Esophagus muscularis mucosa (tissue), 4 donors: ENCODE measurements at regions not wholly inside any gene's neighbourhood (a gene's known extent, or its start where the extent isn't known, plus 50 kb on each side); places are given as distances from the start of the nearest gene placed in this dataset.

Experiments
- DNase-seq: peaks from one replicate; pipeline ENCODE4 v3.0.0-alpha.2; 2017; ENCODE audit errors: extremely low spot score
- H3K27ac ChIP-seq, 4 donors: fragments of 200-600 bp; sonication (generic); replicated peaks in 1 of 4; 1 replicate in 3 of 4; 2 replicates in 1 of 4; pipeline ENCODE4 v1.5.1; 2016 to 2019; ENCODE audit warnings: mild to moderate bottlenecking in 1 of 4
- H3K27me3 ChIP-seq, 4 donors: fragments of 200-600 bp; sonication (generic); one replicate each; pipeline versions ENCODE4 v1.5.1 to v1.6.0; 2016 to 2019
- H3K36me3 ChIP-seq, 4 donors: fragments of 200-600 bp; sonication (generic); one replicate each; pipeline ENCODE4 v1.5.1; 2016 to 2019
- H3K4me1 ChIP-seq, 4 donors: fragments of 200-600 bp; sonication (generic); one replicate each; pipeline ENCODE4 v1.5.1; 2016 to 2019
- H3K4me3 ChIP-seq, 4 donors: fragments of 200-600 bp; sonication (generic); 1 replicate in 2 of 4; 2 replicates in 2 of 4; pipeline ENCODE4 v1.5.1; 2016 to 2019; ENCODE audit warnings: mild to moderate bottlenecking in 4 of 4, moderate library complexity in 1 of 4
- H3K9me3 ChIP-seq, 4 donors: fragments of 200-600 bp; sonication (generic); 1 replicate in 3 of 4; 2 replicates in 1 of 4; pipeline ENCODE4 v1.5.1; 2016 to 2019
- CTCF ChIP-seq, 3 experiments: fragments of 200-600 bp in 2 of 3; fragments of 450-650 bp in 1 of 3; sonication (generic) in 2 of 3; IDR thresholded peaks; one replicate each; pipeline ENCODE4 v1.5.1; 2017 to 2019; ENCODE audit warnings: antibody characterized with exemption in 3 of 3, mild to moderate bottlenecking in 2 of 3, moderate library complexity in 1 of 3
- EP300 ChIP-seq: sonication (generic); formaldehyde crosslinking; IDR thresholded peaks from one replicate; pipeline ENCODE4 v1.6.1; 2017; ENCODE audit warnings: antibody characterized with exemption
- POLR2A ChIP-seq: fragments of 450-650 bp; IDR thresholded peaks from one replicate; pipeline ENCODE4 v1.6.1; 2017; ENCODE audit warnings: antibody characterized with exemption, moderate library complexity, mild to moderate bottlenecking, low read depth
- POLR2AphosphoS5 ChIP-seq, 2 donors: sonication (generic); formaldehyde crosslinking; IDR thresholded peaks; one replicate each; pipeline ENCODE4 v1.6.1; 2017; ENCODE audit warnings: antibody characterized with exemption in 2 of 2
- WGBS: methylation state at CpG from one replicate; pipeline ENCODE4 v1.1.5; 2018; 5-methylcytosine and 5-hydroxymethylcytosine counted together
- intact Hi-C: fragments of 100-400 bp; cut with DNase I; formaldehyde crosslinking; loops from one replicate; pipeline ENCODE4 v1.15.1; 2023

DNA sequence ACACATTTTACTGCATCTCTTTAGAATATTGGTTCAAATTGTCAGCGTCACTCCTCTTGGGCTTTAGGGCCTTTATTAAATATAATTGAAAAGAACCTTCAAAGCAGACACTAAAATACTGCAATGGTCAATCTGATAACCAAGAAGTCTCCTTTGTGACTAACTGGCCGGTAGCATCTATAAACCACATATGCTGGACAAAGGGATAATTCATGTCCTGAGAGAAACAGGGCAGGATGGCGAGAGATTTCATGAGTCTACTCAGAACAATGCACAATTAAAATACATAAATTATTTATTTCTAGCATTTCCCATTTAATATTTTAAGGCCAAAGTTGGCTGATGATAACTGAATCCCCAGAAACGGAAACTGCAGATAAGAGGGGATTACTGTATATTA, 1083.4 kb upstream of the CDH18 start:
- no peaks in the 10 kb centered on the region for H3K9me3 ChIP-seq
- TF ChIP-seq POLR2A: no peak
- TF ChIP-seq POLR2AphosphoS5 (IDR thresholded peaks at IDR 0.05): no peak
- no peak for TF ChIP-seq EP300
- TF ChIP-seq CTCF (IDR thresholded peaks at IDR 0.05): no peak
- DNase-seq: no peak
- no peak overlapping the region for H3K27ac ChIP-seq
- no peaks in the 10 kb centered on the region for H3K27me3 ChIP-seq
- 84% methylated on average over 4 of the region's 4 CpGs for WGBS
- H3K36me3 ChIP-seq: no peaks in the 10 kb centered on the region
- no peak overlapping the region for H3K4me3 ChIP-seq
- H3K4me1 ChIP-seq: no peaks in the 10 kb centered on the region
- intact Hi-C loops: no loop called here

DNA sequence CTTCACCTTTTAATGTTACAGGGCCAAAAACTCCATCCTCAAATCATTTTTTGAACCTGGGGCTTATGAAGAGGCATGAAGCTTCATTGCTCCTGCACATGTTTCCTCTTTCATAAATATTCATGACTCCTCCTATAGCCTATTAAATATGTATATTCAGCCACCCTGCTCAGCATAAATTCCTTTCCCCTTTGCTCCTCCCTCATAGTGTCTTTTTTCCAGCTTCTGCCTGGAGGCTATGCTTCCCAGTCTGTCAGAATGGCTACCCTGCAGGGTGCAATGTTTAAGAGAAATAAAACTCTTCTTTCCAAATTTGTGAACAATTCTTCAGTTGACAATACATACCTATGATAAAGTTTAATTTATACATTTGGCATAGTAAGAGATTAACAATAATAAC, 1082.9 kb upstream of the CDH18 start:
- TF ChIP-seq EP300 (no peak), CTCF (IDR thresholded peaks at IDR 0.05) (no peak), POLR2A (no peak), POLR2AphosphoS5 (IDR thresholded peaks at IDR 0.05) (no peak)
- H3K4me1 ChIP-seq: no peaks in the 10 kb centered on the region
- H3K27me3 ChIP-seq: no peaks in the 10 kb centered on the region
- no peak for DNase-seq
- H3K4me3 ChIP-seq: no peak overlapping the region
- H3K36me3 ChIP-seq: no peaks in the 10 kb centered on the region
- H3K9me3 ChIP-seq: no peaks in the 10 kb centered on the region
- H3K27ac ChIP-seq: no peak overlapping the region
- intact Hi-C loops: no loop called here

DNA sequence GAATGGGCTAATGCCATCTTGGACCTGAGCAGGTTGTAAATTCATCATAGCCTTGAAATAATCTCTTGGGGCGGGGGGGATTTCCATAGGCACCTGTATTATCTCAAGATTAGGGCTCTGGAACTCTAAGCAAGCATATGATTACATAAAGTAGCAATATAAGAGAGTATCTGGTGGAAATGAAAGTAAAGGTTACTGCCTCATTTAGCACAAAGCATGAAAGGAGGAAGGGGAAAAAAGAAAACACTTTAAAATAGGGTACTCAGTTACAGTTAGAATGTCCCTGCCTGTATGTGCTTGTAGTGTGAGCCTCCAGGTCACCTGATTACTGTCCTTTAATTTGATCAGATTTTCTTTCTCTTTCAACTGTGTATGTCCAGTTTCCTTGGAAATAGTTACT, 1079.7 kb upstream of the CDH18 start:
- Histone ChIP-seq H3K27me3 (no peaks in the 10 kb centered on the region), H3K4me3 (no peak overlapping the region), H3K4me1 (no peaks in the 10 kb centered on the region), H3K9me3 (no peaks in the 10 kb centered on the region), H3K36me3 (no peaks in the 10 kb centered on the region), H3K27ac (no peak overlapping the region)
- TF ChIP-seq EP300 (no peak), POLR2A (no peak), CTCF (IDR thresholded peaks at IDR 0.05) (no peak), POLR2AphosphoS5 (IDR thresholded peaks at IDR 0.05) (no peak)
- intact Hi-C loops: no loop called here
- DNase-seq: no peak
- 63% methylated on average over 1 of the region's 1 CpG for WGBS

DNA sequence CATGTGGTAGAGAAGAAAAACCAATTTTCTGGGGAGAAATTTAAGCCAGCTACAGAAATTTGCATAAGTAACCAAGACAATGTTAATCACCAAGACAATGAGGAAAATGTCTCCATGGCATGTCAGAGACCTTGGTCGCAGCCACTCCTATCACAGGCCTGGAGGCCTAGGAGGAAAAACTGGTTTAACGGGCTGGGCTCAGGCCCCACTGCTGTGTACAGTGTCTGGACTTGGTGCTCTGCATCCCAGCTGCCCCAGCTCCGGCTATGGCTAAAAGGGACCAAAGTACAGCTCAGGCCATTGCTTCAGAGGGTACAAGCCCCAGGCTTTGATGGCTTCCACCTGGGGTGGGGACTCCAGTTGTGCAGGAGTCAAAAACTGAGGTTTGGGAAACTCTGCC, 1075.1 kb upstream of the CDH18 start:
- H3K27me3 ChIP-seq: no peaks in the 10 kb centered on the region
- no peak overlapping the region for H3K4me3 ChIP-seq
- no peaks in the 10 kb centered on the region for H3K4me1 ChIP-seq
- no peaks in the 10 kb centered on the region for H3K9me3 ChIP-seq
- no peak for DNase-seq
- H3K36me3 ChIP-seq: no peaks in the 10 kb centered on the region
- TF ChIP-seq POLR2AphosphoS5 (IDR thresholded peaks at IDR 0.05): no peak
- no peak for TF ChIP-seq EP300
- no peak for TF ChIP-seq CTCF (IDR thresholded peaks at IDR 0.05)
- TF ChIP-seq POLR2A: no peak
- H3K27ac ChIP-seq: no peak overlapping the region
- 92% methylated on average over 3 of the region's 3 CpGs for WGBS
- intact Hi-C loops: no loop called here

DNA sequence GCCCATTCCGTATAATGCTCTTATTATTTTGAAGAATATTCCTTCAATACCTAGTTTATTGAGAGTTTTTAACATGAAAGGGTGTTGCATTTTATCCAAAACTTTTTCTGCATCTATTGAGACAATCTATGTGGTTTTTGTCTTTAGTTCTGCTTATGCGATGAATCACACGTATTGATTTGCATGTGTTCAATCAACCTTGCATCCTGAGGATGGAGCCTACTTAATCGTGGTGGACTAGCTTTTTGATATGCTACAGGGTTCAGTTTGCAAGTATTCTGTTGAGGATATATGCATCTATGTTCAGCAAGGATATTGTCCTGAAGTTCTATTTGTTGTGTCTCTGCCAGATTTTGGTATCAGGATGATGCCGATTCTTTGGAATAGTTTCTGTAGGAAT, 1070.3 kb upstream of the CDH18 start:
- Histone ChIP-seq H3K4me1 (no peaks in the 10 kb centered on the region), H3K9me3 (no peaks in the 10 kb centered on the region), H3K36me3 (no peaks in the 10 kb centered on the region), H3K27ac (no peak overlapping the region), H3K4me3 (no peak overlapping the region), H3K27me3 (no peaks in the 10 kb centered on the region)
- no peak for DNase-seq
- intact Hi-C loops: no loop called here
- WGBS: 97% methylated on average over 5 of the region's 5 CpGs
- TF ChIP-seq POLR2AphosphoS5 (IDR thresholded peaks at IDR 0.05) (no peak), POLR2A (no peak), CTCF (IDR thresholded peaks at IDR 0.05) (no peak), EP300 (no peak)
